ENCODE measurements at regions not wholly inside any gene's neighbourhood (a gene's known extent, or its start where the extent isn't known, plus 50 kb on each side); places are given as distances from the start of the nearest gene placed in this dataset.

GRCh38 chr3:178454726-178455125, 81.5 kb upstream of the KCNMB2 start:
- POLR2A ChIA-PET: no interaction called here
- ATAC-seq: no peak
- in situ Hi-C loops (cut with HindIII; ENCODE audit: extremely low pct_ligation_motif_present, low pct_unique_long_range_greater_than_20kb): no loop called here

GRCh38 chr3:178455226-178455625, 81.0 kb upstream of the KCNMB2 start:
- H3K4me2 ChIP-seq (ENCODE audit: low read depth, low read length): no peak overlapping the region
- H2AFZ ChIP-seq (ENCODE audit: low read length): no peak overlapping the region
- WGBS (ENCODE audit: low lambda C conversion rate): 5% methylated on average over 1 of the region's 1 CpG
- POLR2A ChIA-PET: no interaction called here
- CTCF ChIA-PET (ENCODE audit: low intra/inter-chr PET ratio, low total read pairs): no interaction called here
- ATAC-seq (no peak), DNase-seq (ENCODE audit: low spot score) (no peak), FAIRE-seq (no peak)
- no peaks in the 10 kb centered on the region for H3K27me3 ChIP-seq (ENCODE audit: control insufficient read depth in 1 of 2, insufficient read depth in 2 of 2, low read length in 2 of 2)
- no peaks in the 10 kb centered on the region for H3K9me3 ChIP-seq (ENCODE audit: low read length)
- intact Hi-C loops (cut with micrococcal nuclease; ENCODE audit: unreplicated experiment): no loop called here
- H3K79me2 ChIP-seq (ENCODE audit: insufficient read depth, low read length): no peaks in the 10 kb centered on the region
- in situ Hi-C loops (cut with HindIII; ENCODE audit: extremely low pct_ligation_motif_present, low pct_unique_long_range_greater_than_20kb): no loop called here
- H3K9ac ChIP-seq (ENCODE audit: insufficient read depth, low read depth, low read length): no peak overlapping the region
- no TSS peak for BruUV-seq (replicated peaks)
- no peak overlapping the region for H3K27ac ChIP-seq (ENCODE audit: extremely low read length, insufficient read depth, low read length)
- H3K4me1 ChIP-seq (ENCODE audit: insufficient read depth, low read length): no peaks in the 10 kb centered on the region
- no peaks in the 10 kb centered on the region for H4K20me1 ChIP-seq (ENCODE audit: insufficient read depth, low read length)
- H3K36me3 ChIP-seq (replicated peaks in 1 of 2; ENCODE audit: control insufficient read depth in 1 of 2, insufficient read depth in 2 of 2, low read length in 2 of 2): no peaks in the 10 kb centered on the region
- TF ChIP-seq CEBPB (IDR thresholded peaks at IDR 0.05; ENCODE audit: borderline replicate concordance, low read depth, low read length): no peak
- TF ChIP-seq ZNF225 (CRISPR knock-in tag; IDR thresholded peaks at IDR 0.05): no peak
- TF ChIP-seq ZBTB38 (CRISPR knock-in tag; IDR thresholded peaks at IDR 0.05): no peak
- TF ChIP-seq PHB2 (IDR thresholded peaks at IDR 0.05; ENCODE audit: partially characterized antibody): no peak
- TF ChIP-seq TBX3 (IDR thresholded peaks at IDR 0.05; ENCODE audit: borderline replicate concordance): no peak
- no peak overlapping the region for H3K4me3 ChIP-seq (replicated peaks in 1 of 3; ENCODE audit: insufficient read depth in 1 of 3, low read depth in 2 of 3, low read length in 3 of 3)

More at GRCh38 chr3:178454726-178455125, 81.5 kb upstream of the KCNMB2 start:
- TF ChIP-seq ZNF792 (CRISPR knock-in tag; IDR thresholded peaks at IDR 0.05) (no peak), MTF1 (CRISPR knock-in tag; IDR thresholded peaks at IDR 0.05) (no peak), ZFP41 (CRISPR knock-in tag; IDR thresholded peaks at IDR 0.05; ENCODE audit: borderline replicate concordance) (no peak), ZHX1 (CRISPR knock-in tag; IDR thresholded peaks at IDR 0.05; ENCODE audit: low read depth) (no peak)
- no peaks in the 10 kb centered on the region for H3K4me1 ChIP-seq (ENCODE audit: insufficient read depth, low read length)
- H3K4me3 ChIP-seq (replicated peaks in 1 of 3; ENCODE audit: insufficient read depth in 1 of 3, low read depth in 2 of 3, low read length in 3 of 3): no peak overlapping the region
- no peaks in the 10 kb centered on the region for H3K36me3 ChIP-seq (replicated peaks in 1 of 2; ENCODE audit: control insufficient read depth in 1 of 2, insufficient read depth in 2 of 2, low read length in 2 of 2)
- no peak for FAIRE-seq
- CTCF ChIA-PET (ENCODE audit: low intra/inter-chr PET ratio, low total read pairs): no interaction called here
- intact Hi-C loops (cut with micrococcal nuclease; ENCODE audit: unreplicated experiment): no loop called here
- DNase-seq (ENCODE audit: low spot score): no peak
- no peaks in the 10 kb centered on the region for H3K9me3 ChIP-seq (ENCODE audit: low read length)
- H4K20me1 ChIP-seq (ENCODE audit: insufficient read depth, low read length): no peaks in the 10 kb centered on the region
- H3K9ac ChIP-seq (ENCODE audit: insufficient read depth, low read depth, low read length): no peak overlapping the region
- no TSS peak for BruUV-seq (replicated peaks)
- no peak overlapping the region for H3K4me2 ChIP-seq (ENCODE audit: low read depth, low read length)
- no peak overlapping the region for H2AFZ ChIP-seq (ENCODE audit: low read length)
- H3K27ac ChIP-seq (ENCODE audit: extremely low read length, insufficient read depth, low read length): no peak overlapping the region
- WGBS (ENCODE audit: low lambda C conversion rate): 33% methylated on average over 4 of the region's 4 CpGs
- H3K79me2 ChIP-seq (ENCODE audit: insufficient read depth, low read length): no peaks in the 10 kb centered on the region
- H3K27me3 ChIP-seq (ENCODE audit: control insufficient read depth in 1 of 2, insufficient read depth in 2 of 2, low read length in 2 of 2): no peaks in the 10 kb centered on the region
